GM19467 (cell line): ENCODE measurements at regions not wholly inside any gene's neighbourhood (a gene's known extent, or its start where the extent isn't known, plus 50 kb on each side); places are given as distances from the start of the nearest gene placed in this dataset.
"Not testable (repeated sequence)": the region's sequence is repeated elsewhere in the genome, so short reads cannot be mapped to it uniquely, and the experiment has no call there.

ENCODE experiments used
- ATAC-seq: cut with Tn5 transposase; IDR thresholded peaks from one replicate; pipeline ENCODE4 v1.9.1; 2021; ENCODE audit warnings: mild to moderate bottlenecking, moderate library complexity; ENCODE audit not compliant: unreplicated experiment

GRCh38 chr2:45121236-45121927 is 112.1 kb upstream of the SIX2 start:
- ATAC-seq = no peak

GRCh38 chr2:45120546-45120945 is 111.3 kb upstream of the SIX2 start:
- no peak for ATAC-seq

- ATAC-seq = no peak
These were observed 110.6 kb upstream of the SIX2 start for GRCh38 chr2:45119855-45120254.

GRCh38 chr2:45119038-45119437 is 109.8 kb upstream of the SIX2 start:
- ATAC-seq = no peak

DNA sequence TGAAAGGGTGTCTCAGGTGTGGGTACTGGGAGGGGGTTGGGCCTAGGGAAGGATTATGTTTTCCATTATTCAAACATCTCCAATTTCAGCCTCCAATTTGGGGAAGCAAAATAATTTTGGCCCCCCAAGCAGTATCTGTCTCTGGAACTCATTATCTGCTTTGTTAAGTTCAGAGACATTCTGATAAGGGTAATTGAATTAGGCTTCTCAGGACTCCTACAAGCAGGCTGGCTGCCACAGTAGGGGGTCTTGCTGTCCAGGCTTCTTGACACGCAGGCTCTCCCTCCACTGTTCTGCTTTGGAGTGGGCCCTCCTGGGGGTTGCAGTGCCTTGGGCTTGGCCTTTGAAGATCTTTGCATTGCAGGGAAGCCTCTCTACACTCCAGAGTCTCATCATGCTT is 108.1 kb upstream of the SIX2 start:
- ATAC-seq = no peak

GRCh38 chr2:45115181-45115580 is 105.9 kb upstream of the SIX2 start:
- no peak for ATAC-seq

GRCh38 chr2:45114221-45114955 is 105.1 kb upstream of the SIX2 start:
- no peak for ATAC-seq

DNA sequence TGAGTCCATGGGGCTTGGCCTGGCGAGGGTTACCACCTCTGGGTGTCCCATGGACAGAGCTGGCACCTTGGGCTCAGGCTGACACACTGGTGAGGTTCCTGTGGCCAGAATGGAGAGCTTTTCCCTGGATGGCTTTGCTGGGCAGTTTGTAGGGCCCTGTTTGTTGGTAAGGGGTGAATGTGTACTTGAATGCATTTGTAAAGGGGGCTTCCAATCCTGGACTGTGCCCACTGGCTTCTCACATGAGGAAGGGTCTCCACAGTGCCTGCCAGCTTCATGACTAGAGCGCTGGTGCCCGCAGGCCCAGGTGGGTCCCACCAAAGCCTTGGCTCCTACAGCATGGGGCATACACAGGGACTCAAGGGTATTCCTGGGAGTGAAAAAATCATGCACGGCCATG is 103.5 kb upstream of the SIX2 start:
- no peak for ATAC-seq

GRCh38 chr2:45105050-45105582 is 95.9 kb upstream of the SIX2 start:
- ATAC-seq = no peak

DNA sequence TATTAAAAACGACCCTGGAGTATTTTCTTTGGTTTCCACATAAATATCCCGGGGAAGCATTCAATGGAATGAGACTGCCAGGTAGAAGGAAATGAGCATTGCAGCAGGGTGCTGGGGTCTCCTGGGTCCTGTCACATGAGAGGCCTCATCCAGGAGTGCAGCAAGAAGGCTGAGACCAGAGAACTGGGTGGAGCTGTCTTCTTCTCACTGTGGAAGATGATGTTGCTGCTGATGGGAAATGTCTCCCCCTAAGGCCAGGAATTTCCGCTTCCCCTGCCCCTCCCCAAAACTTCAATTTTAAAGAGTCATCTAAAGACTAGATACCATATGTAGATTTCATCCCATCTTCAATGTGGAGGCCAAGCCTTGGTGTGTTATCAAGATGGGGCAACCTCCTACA is 95.2 kb upstream of the SIX2 start:
- ATAC-seq = no peak

DNA sequence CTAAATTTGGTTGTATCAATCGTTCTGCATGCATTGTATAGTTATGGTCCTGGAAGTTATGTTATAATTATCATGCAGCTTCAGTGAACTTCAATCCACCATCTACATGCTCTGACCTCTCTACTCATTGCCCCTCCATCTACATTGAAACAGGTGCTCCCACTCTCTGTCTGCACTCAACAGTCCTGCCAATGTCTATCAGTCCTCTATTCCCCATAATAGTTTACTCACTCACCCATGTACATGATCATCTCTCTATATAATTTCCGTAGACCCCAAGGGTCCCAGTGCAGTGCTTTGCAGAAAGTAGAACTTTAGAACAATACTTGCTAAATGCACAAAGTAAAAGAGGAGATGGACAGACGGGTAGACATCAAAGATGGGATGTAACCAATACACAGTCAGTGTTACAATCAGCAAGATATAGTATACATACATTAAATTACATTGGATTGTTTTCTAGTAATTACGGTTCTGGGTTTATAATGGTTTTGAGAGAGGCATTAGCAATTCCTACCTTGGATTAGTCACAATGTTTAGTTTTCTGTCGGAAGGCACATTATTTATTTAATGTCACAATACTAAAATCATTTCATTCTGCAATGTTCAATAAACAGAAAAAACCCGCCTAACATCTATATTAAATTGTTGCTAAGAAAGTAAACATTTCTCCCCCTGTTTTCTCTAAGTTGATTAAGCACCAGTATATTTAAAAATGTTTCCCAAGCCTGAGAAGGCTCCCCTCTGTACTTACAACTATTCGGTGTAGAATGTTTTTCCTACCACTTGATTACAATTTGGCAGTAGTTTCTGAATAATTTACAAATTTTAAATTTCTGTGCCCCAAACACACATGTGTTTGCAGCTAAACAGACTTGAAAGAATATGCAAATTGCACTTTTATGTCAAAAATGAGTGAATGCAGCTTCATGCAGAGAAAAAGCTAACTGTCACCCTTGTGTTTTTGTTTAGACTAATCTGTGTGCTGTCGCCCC is 94.4 kb upstream of the SIX2 start:
- ATAC-seq = no peak

GRCh38 chr2:45102579-45103117 is 93.4 kb upstream of the SIX2 start:
- ATAC-seq = no peak

DNA sequence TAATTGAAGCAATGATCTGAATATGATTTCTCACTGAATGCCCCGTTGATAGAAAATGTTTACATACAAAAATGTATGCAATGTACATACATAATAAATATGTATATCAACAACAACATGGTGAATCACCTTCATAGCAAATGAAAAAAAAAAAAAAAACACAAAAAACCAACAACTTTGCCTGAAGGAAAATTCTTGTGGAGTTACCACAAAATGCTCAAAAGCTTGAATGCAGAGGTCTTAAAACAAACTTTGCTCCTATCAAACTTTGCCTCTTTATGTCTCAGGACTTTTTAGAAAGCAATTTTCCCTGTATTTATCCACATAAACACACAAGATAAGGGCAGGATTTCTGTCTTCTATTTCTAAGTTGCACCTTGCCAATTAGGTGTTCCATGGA is 92.9 kb upstream of the SIX2 start:
- no peak for ATAC-seq

GRCh38 chr2:45096996-45097395 is 87.7 kb upstream of the SIX2 start:
- ATAC-seq = no peak

GRCh38 chr2:45096038-45096437 is 86.8 kb upstream of the SIX2 start:
- not testable (repeated sequence) for ATAC-seq

DNA sequence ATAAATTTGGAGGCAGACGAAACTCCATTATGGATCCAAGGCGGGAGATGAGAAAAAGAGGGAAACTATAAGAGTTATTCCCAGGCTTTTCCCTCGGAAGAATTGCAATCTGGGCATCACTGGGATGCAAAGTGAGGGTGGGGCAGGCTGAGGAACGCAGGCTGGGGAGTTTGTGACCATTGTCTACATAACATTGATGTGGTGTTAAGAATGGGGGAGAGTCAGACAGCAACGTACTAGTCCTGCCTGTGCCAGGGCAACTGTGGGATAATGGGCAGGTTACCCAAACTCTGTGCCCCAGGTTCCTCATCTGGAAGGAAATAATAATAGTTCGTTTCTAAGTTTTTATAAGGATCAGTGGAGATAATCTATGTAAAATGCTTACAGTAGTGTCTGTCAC is 84.4 kb upstream of the SIX2 start:
- ATAC-seq = no peak

- ATAC-seq = no peak
These were observed 83.9 kb upstream of the SIX2 start for GRCh38 chr2:45093181-45093580.

- no peak for ATAC-seq
These were observed 80.5 kb upstream of the SIX2 start for GRCh38 chr2:45089554-45090261.

- no peak for ATAC-seq
These were observed 76.2 kb upstream of the SIX2 start for GRCh38 chr2:45085487-45085886.

DNA sequence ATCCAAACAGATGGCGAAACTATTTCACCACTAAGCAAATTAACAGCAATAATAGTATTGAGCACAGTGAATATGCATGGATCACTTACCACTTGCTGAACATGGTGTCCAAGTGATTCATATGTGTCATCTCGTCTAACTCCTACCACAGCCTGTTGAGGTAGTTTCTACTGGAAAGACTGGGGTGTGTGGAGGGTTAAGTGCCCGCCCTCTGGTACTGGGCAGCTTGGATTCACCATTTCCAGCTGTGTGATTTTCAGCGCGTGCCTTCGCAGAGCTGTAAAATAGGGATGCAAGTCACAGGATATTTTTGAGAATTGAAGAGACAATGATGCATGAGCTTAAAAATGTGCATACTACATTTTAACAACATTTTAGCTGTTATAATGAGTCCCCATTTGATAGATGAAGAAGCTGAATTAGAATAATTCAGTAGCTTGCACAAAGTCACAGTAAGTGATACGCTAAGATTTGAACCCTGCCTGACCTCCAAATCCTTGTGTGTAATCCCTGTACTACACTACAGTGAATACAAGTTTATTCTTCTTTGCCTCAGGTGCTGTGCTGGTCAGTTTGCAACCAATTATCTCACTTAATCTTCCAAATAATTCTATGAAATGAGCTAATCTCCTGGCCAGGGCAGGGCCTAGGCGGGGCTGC is 75.2 kb upstream of the SIX2 start:
- no peak for ATAC-seq
